Anterior cingulate cortex (tissue), 58 donors: ENCODE measurements at regions not wholly inside any gene's neighbourhood (a gene's known extent, or its start where the extent isn't known, plus 50 kb on each side); places are given as distances from the start of the nearest gene placed in this dataset.

Experiments used
- DNase-seq, 58 donors: peaks; one replicate each; lab custom pipeline; 2025; lab: John Stamatoyannopoulos, UW

GRCh38 chr18:10400534-10401307 is 53.7 kb upstream of the APCDD1 start:
- DNase-seq, result no peak

- peak in 1 of 58 donors; percentile 15 for DNase-seq
Measured at GRCh38 chr18:10401521-10401920, 52.9 kb upstream of the APCDD1 start.

GRCh38 chr18:10401930-10402329 is 52.5 kb upstream of the APCDD1 start:
- no peak for DNase-seq

- DNase-seq, result no peak
Measured at GRCh38 chr18:10402871-10403559, 51.4 kb upstream of the APCDD1 start.

GRCh38 chr18:10403708-10404107 is 50.7 kb upstream of the APCDD1 start:
- DNase-seq, result peak in 12 of 58 donors; percentile 13 to 44 (median 24)

GRCh38 chr18:10404168-10404567 is 50.3 kb upstream of the APCDD1 start:
- DNase-seq, result peak in 43 of 58 donors; percentile 8 to 79 (median 39)
